A673 (cell line): ENCODE measurements at regions not wholly inside any gene's neighbourhood (a gene's known extent, or its start where the extent isn't known, plus 50 kb on each side); places are given as distances from the start of the nearest gene placed in this dataset.

ENCODE experiments used
- CTCF ChIP-seq: fragments of 300-800, 200-600 bp; sonication (generic); conservative IDR thresholded peaks from 2 replicates; pipeline ENCODE4 v1.5.1; 2017; ENCODE audit warnings: low read depth, mild to moderate bottlenecking, antibody characterized with exemption, low read length, moderate library complexity, mixed read lengths
- EZH2 ChIP-seq: fragments of 200-600 bp; sonication (generic); IDR thresholded peaks from 2 replicates; pipeline ENCODE4 v1.6.1; 2017; ENCODE audit warnings: borderline replicate concordance, low read depth, mild to moderate bottlenecking, mixed read lengths, antibody characterized with exemption, low read length; ENCODE audit not compliant: poor library complexity, severe bottlenecking

- TF ChIP-seq EZH2 (no peak), CTCF (no peak)
Measured at GRCh38 chr2:397521-397920, 109.6 kb upstream of the ALKAL2 start.
